ENCODE measurements at regions not wholly inside any gene's neighbourhood (a gene's known extent, or its start where the extent isn't known, plus 50 kb on each side); places are given as distances from the start of the nearest gene placed in this dataset.
"Not testable (repeated sequence)": the region's sequence is repeated elsewhere in the genome, so short reads cannot be mapped to it uniquely, and the experiment has no call there.

DNA sequence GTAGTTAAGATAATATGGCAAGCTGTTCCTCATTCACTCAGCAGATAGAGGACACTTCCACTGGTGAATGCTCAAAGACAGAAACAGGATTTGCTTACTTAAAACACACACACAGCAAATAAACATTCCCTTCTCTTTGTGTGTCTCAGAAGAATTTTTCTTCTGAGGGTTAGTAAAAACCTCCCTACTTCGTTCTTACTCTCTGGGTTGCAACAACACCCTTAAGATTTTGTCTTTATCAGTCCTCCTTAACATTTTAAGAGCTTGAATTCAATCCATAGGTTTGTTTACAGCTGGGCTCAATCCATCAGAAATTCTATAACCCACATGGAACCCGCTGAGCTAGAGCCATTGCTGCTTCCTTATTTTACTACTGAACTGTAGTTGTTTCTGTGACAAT, 237.4 kb upstream of the PIK3R1 start:
- DNase-seq, result no peak

DNA sequence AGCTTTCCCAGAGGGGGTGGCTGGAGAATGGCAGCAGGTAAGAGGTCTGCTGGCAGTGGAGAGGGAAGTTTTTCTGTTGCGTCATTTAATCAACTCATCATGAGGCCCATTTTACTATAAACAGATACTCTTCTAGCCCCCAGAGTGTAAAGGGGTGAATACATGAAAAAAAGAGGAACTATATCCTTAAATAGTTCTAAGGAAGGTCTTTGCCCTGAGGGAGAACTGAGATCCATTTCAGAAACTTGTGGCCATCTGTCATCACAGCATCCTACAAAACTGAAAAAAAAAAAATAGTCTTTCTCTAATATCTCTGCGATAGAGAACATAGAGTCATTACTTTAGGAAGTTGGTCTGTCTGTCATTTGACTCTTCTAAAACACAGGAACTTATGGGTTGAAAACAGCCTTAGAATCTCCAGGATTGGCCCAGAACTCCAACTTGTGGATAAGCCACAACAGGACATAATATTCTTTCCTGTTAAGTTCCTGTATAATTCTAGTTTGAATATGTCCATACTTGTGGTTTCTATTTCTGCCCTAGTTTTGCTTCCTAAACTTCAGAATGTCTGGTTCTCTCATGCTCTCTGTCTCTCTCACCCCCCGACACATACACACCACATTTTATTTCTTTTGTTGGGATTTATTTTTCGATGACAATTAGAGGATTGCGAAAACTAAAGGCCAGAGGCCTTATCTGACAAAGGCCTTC, 238.5 kb upstream of the PIK3R1 start:
- DNase-seq, result no peak

DNA sequence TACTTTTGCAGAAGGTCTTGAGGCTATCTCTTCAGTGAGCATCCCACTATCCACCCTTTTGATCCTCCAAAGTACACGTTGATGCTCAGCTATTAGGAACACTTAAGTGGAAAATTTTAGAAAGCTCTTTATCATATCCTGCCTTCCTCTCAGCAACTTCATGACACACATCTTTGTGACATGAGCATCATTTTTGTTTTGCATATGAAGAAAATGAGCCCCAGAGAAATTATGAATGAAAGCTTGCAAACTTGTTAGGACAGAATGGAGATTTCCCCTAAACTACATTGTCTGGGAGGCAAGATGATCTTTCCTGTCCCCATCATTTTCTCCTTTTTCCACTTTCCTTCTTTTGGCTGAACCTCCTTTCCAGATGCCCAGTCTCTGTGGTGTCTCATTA, 239.4 kb upstream of the PIK3R1 start:
- DNase-seq, result no peak

DNA sequence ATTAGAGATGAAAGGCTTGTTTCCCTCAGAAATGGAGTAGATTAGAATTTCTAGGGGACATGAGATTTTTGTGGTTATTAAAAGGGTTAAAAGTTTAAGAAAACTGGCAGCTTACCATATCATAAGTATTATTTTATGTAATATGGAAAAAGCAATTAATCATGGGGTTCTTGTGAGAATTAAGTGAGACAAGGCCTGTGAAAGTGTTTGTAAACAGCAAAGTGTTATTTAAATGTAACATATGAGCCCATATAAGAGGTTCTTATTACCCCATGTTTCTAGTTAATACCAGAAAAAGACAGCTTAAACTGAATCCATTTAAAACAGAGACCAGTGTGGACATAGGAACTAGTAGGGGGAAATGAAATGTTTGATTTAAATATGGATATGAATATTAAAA, 241.1 kb upstream of the PIK3R1 start:
- DNase-seq, result no peak

DNA sequence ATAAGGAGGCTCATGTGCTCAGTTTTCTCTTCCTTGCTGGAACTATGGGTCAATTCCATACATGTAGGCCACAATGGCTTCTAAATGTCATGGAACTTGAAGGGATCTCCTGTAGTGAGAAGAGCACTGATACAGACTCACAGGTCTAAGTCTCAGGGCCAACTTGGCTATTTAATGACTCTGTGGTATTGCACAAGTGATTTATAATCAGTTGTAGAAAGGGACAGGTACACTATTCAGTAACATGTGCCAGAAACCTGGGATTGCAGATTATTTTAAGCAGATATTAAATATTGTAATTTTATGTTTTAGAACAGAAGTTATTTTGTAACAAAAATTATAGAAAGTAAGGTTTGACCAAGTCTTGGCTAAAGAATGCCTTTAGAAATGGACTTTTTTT, 241.5 kb upstream of the PIK3R1 start:
- no peak for DNase-seq

DNA sequence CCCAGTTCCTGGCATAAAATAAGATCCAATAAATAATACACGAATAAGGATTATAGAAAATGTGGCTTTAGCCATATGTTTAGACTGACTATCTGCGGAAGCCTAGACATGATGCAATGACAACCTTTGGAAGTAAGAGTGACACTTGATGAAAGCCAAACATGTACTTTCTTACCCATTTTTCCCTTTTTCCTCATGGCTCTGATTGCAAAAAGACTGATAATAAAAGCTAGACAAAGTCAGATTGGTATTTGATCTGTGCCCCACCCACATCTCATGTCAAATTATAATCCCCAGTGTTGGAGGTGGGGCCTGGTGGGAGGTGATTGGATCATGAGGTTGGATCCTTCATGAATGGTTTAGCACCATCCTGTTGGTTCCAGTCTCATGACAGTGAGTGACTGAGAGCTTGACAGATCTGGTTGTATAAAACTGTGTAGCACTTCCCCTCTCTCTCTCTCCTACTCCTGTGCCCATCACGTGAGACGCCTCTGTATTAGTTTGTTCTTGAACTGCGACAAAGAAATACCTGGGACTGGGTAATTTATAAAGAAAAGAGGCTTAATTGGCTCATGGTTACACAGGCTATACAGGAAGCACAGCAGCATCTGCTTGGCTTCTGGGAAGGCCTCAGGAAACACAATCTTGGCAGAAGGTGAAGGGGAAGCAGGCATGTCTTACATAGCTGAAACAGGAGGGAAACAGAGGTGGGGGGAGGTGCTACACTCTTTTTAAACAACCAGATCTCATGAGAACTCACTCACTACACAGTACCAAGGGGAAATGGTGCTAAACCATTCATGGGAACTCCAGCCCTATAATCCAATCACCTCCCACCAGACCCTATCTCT, 243.4 kb upstream of the PIK3R1 start:
- no peak for DNase-seq

DNA sequence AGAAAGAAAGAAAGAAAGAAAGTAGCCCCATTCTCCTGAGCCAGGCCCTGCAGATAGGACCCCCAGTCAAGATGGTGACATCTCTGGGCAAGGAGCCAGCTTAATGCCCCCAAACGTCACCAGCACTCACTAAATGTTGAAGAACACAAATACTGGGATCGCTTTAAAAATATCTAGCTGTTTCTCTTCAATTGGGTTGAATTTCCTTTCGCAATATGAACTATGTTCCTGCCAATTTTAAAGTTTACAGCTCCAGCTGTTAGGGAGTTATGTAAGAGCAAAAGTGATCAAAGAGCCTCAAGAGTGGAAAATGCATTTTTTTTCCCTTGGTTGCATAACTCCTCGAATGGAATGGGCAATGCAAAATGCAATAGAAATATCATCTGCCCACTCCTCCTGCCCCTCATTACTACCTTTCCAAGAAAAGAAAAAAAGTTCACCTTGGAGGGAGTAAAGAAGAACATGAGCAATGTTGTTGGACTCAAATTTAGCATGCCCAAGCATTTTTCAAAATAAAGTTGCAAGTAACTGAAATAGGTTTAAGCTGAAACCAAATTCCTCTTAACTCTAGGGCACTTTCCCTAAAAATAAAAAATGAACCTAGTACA, 244.2 kb upstream of the PIK3R1 start:
- no peak for DNase-seq

DNA sequence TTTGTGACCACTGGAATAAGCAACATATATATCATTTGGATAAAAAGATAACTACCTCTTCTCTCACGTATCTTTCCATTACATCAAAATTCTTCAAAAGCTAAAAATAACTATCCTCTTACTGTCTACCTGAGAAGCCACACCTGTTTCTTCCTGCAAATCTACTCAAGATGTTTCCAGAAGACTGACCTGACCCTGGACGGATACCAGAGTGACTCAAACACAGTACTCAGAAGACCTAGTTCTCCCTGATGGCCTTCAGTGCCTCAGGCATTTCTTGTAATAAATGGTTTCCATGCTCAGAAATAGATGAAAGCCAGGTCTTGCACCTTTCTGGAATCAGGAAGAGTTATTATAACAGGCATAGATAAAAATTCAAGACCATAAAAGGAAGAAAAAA, 245.9 kb upstream of the PIK3R1 start:
- no peak for DNase-seq

DNA sequence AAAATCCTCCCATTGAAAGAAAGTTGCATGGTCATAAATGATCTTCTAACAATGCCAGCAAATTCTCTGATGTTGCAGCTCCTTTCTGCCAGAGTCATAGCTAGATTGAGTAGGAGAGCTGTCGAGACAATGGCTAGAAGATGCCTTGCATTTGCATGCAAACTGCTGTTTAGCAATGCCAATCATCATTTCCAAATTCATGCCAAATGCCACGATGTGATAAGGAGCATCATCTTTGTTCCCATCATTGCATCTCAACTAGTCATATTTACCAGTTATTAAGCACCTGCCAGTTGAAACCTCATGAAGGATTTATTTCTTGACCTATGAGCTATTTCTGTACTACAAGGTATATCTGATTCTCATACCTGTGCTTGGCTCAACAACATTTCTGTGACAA, 246.4 kb upstream of the PIK3R1 start:
- no peak for DNase-seq

DNA sequence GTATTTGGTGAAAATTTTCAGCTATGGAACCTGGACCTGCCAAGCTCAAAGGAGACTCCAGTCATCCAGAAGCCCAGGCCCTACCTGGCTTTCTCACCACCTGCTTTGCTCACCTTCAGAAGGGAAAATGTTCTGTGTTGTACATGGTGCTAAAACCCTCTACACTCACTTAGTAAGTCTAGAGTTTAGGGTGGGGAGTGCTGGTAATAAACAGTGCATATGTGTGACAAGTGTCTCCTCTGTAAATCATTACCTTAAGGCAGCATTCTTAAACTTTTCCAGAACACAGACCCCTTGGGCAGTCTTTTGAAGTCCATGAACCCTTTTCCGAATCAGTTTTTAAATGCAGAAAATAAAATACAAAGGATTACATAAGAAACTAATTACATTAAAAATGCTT, 248.8 kb upstream of the PIK3R1 start:
- DNase-seq, result no peak

DNA sequence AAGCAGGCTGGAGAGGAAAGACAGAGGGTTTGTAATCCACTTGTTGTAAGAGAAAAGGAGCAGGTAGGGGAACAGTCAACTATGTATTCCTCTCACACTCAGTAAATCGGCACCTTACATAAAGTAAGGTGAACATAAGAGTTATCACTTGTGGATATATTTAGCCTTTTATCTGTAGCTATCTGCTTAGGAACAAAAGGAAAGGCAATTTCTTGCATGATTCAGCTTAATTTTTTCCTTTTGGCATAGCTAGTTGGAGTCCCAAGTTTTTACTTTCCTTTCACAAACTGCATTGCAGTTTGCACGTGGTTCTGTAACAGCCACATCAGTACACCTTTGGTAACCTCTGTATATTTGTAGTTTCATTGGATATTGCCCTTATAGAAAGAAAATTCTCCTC, 250.9 kb upstream of the PIK3R1 start:
- no peak for DNase-seq

DNA sequence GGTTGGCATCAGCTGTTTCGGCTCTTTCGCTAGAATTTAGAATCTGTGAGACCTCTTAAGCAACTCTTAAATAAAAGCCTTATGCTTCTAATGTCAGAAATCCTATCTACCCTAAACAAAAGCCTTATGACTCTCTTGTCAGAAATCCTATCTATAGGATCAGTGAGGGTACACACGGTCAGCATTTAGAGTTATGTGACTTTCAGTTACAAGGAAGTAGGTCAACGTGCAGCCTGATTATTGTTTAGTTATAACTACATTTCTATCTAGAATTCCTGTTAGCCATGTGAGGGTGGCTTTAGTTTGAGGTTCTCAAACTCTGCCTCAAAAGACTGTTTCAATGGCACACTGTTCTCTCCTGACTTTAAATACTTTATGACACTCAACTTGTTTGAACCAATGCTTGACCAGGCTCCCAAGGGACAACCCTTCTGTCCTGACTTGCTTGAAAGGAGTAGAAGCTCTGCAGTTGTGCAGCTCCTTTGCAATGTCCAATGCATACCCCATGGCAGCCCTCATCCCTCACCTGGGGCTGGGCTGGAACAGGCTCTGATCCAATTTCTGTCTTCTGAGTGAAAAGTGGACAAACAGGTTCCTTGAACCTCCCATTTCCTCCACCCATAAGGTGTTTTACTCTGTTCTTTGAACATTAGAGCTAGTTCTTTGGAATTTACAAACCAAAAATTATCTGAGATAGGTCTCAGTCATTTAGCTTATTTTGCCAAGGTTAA, 251.6 kb upstream of the PIK3R1 start:
- DNase-seq, result no peak

DNA sequence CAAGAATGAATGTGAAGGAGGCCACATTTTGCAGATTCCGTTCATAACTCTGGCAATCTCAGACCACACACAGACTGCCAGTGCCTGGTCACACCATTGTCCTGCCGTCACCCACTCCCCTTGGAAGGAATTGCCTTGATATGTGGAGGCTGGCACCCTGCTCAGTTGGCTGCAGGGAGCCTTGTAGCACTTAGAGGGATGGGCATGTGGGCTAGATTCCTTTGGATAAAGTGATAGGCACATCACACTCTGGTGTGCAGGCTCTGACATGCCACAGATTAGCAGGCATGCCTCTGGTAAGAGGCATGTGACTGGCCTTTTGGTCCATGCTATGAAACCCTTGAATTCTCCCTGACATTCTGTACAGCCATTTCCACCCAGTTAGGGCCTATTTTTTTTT, 254.6 kb upstream of the PIK3R1 start:
- DNase-seq, result no peak

DNA sequence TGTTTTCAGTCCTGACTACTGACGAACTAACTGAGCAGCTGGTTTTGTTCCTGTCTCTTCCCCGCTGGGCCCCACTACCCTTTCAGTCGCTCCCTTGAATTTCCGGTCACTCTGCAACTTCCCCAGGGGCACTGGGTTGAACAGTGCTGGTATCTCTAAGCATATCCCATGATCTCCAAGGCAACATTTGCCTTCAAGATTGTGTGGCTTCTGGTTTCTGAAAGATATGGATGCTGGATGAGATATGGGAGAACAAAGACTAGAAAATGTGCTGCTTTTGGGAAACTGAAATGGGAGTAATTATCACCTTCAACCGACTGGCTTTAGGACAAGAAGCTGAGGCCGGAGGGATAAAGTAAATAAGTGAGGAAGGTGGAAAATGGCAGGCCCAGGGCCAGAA, 258.2 kb upstream of the PIK3R1 start:
- DNase-seq, result no peak

DNA sequence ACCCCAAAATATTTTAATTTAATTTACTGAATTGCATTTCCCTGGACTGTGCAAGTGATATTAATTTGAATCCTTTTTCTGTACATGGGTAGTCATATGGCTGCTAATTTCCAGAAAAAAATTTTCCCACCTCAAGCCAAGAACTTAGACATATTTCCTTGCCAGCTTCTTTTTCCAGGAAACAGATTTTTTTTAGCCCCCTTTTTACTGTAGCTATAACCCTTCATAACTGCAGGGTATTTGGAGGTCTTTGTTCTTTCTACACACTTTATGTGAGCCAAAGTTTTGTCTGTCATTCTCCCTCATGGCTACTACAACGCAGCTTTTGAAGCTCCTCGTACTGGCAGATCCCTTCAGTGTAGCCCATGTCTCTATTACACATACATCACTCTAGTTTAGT, 261.2 kb upstream of the PIK3R1 start:
- DNase-seq, result no peak

DNA sequence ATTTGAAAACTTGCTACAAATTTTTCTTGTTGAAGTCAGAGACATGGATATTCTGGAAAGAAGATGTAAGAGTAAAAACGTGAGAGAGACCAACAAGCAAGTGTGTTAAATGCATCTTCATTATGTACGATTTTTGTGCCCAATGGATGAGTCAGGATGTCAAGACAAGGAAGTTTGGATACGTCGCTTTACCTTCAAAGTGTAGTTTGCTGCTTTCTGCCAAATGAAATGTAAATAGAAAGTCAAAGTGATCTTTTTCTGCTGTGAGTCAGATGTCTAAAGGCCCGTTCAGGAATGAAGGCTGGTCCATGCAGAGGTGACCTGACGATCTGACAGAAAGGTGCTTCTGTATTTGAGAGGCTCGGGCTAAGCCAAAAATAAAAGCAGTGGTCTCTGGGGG, 273.1 kb upstream of the PIK3R1 start:
- DNase-seq, result no peak

DNA sequence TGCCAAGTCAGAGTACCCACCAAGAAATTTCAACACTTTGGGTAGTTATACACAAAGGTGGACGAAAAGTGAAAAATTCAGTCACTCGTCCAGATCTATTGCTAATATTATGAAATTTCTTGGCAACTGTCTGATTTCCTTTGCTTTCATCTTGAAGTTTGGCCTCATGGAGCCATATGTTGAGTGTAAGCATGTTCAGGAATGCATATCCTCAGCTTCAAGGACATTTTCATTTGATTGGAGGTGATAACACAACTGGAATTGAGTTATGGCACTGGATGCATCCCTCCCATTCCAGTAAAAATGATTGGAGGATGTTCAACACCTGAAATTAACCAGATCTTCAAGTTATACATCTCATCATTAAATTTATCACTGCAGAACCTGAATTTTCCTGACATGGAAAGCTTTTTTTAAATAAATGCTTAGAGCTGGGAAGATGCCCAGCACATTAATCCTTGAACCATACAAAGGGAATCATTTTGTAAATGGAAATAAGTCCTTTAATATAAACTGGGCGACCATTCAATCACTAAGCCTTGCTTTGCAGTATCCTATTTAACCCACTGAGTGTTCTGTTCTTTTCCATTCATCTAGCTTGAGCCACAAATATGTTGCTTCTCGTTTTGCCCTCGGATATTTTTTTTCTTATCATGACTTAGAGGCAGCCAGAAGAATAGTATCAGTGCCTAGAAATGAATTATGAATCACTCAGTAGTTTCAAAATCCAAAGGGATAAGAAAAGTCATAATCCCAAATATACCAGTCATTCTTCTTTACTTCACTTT, 273.7 kb upstream of the PIK3R1 start:
- no peak for DNase-seq

DNA sequence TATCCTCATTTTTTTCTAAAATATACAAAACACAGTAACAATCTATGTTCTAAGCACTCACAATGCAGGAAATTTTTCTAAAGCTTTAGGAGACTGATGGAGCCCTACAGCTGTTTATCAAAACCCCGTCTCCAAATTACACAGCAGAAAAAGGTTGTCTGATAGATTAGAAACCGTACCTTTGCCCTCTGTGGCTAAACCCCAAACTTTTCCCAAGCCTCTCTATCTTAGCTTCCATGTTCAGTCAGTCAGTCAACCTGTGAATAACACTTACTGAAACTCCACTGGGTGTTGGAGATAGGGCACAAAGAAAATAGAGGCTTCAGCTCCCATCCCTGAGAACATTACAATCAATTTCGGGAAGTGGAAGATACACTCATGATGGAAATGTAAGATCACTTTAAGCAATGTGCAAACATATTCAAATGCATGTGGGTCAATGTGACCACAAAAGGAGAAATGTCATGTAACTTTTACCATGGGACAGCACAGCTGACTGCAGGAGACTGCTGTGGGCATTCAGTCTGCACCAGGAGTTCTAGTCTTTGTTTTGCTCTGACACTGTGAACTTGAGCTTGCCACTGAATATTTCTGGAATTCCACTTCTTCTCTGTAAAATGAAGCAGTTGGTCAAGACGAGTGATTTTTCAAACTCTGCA, 279.5 kb upstream of the PIK3R1 start:
- no peak for DNase-seq

DNA sequence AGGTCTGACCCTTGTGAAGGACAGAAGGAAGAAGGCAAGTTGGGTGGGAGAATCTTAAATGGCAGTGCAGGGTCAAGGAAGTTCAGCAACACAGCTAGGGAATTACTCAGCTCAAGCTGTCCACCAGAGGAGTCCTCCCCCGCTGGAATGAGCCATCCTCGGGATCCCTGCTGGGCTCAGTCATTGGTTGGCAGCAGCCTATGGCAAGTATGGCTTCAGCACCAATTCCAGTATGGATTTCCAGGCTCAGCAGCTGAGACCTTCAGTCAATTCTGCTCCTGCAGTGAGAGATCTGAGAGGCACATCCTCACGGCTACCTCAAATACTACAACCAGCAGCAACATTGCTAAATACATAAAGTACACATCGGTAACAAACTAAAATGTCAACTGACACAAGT, 280.6 kb upstream of the PIK3R1 start:
- DNase-seq, result no peak

DNA sequence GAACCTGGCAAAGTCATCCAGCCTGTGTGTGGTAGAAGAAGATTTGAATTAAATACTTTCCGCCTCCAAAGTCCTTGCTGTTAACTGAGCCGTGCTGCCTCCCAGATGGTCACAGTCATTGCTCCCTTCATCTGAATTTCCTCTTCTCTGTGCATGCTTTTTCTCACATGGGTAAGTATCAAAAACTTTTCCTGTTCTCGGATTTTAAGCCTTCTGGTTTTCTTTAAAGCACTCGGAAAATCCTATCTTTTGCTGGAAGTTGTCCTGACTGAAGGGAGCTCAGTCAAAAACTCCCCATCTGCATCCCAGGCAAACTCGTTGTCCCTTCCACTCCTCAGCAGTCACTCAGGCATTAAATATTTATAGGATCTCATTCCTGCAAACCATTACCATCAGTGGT, 290.0 kb upstream of the PIK3R1 start:
- DNase-seq, result no peak

DNA sequence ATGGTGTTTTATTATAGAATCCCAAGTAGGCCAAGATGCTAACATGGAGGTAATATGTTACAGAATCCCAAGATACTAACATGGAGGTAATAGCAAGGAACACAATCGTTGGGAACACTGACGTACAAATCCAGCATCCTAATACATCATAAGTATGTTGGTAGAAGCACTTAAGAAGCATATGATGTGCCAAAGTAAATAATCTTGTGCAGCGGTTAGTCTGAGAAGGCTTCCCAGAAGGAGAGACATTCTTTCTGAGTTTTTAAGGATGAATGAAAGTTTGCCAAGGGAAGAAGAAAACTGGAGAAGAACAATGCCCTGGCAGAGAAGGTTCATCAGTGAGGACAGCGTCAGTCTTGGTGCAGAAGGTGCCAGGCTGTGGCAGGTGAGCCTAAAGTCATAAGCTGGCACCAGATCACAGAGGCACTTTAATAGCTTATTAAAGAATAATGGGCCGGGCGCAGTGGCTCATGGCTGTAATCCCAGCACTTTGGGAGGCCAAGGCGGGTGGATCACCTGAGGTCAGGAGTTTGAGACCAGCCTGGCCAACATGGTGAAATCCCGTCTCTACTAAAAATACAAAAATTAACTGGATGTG, 294.5 kb upstream of the PIK3R1 start:
- no peak for DNase-seq

DNA sequence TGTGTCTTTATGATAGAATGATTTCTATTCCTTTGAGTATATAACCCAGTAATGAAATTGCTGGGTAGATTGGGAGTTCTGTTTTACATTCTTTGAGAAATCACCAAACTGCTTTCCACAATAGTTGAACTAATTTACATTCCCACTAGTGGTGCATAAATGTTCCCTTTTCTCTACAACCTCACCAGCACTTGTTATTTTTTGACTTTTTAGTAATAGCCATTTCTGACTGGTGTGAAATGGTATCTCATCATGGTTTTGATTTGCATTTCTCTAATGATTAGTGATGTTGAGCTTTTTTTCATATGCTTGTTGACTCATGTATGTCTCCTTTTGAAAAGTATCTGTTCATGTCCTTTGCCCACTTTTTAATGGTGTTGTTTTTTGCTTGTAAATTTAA, 296.0 kb upstream of the PIK3R1 start:
- DNase-seq, result not testable (repeated sequence)
